Hypothalamus (tissue), 51 donors: ENCODE measurements at regions not wholly inside any gene's neighbourhood (a gene's known extent, or its start where the extent isn't known, plus 50 kb on each side); places are given as distances from the start of the nearest gene placed in this dataset.

Experiments
- DNase-seq, 51 donors: peaks; one replicate each; lab custom pipeline; 2025; lab: John Stamatoyannopoulos, UW

DNA sequence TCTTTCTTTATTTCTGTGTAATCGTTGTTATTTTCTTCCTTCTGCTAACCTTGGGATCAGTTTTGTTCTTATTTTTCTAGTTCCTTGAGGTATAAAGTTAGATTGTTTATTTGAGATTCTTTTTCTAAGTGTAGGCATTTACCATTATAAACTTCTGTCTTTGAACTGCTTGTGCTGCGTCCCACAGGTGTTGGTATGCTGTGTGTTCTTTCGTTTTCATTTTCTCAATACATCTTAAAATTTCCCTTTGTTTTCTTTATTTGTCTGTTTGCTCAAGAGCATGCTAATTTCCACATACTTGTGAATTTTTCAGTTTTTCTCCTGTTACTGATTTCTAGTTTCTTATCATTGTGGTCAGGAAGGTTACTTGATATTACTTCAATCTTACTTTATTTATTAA, 873.8 kb upstream of the GCFC2 start:
- DNase-seq, result no peak

DNA sequence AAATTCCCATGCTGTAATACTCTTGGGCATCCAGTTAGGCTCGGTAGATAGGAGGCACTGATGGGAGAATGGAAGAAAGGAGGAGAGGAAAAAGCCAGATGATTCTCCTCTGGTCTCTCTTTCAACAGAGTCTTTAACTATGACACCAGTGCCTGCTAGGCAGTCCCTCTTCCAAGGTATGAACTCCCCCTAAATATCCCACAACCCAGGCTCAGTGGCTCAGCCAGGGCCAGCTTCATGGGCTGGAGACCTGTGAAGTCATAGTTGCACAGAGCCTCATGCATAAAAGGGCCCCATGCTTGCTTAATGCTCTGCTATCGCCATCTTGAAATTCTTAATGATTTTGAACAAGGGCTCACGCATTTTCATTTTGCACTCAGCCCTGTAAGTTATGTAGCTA, 869.2 kb upstream of the GCFC2 start:
- no peak for DNase-seq

DNA sequence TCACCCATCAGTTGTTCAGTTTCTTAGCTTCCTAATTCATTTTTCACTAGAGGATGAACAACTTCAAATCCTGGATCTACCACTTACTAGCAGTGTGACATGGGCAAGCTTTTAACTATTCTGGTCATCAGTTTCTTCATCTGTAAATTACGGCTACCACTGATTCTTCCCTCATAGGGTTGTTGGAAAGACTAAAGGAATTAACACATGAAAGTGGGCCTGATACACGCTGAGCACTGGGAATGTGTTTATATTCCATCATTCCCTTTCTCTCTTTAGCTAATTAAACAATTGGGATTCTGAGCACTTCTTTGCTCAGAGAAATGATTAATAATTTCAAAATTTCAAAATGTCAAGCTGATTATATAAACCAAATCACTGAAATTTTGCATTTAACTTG, 862.3 kb upstream of the GCFC2 start:
- DNase-seq, result no peak

DNA sequence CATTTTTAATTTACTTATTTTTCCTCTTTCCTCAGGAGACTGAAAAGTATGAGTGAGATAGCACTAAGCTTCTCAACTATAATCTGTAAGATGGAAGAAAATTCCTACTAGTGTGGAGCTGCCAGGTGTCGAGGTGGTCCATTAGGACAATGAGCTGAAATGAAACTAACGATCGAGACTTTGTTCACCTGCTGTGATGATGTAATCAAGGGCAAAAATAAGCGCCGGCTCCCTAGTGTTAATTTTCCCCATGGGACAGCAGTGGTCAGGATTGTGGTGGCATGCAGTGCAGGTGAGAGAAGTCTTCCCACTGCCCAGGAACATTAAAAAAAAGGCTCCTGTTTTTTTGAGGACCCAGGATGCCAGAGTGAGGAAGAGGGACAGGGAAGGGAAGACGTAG, 859.1 kb upstream of the GCFC2 start:
- no peak for DNase-seq

DNA sequence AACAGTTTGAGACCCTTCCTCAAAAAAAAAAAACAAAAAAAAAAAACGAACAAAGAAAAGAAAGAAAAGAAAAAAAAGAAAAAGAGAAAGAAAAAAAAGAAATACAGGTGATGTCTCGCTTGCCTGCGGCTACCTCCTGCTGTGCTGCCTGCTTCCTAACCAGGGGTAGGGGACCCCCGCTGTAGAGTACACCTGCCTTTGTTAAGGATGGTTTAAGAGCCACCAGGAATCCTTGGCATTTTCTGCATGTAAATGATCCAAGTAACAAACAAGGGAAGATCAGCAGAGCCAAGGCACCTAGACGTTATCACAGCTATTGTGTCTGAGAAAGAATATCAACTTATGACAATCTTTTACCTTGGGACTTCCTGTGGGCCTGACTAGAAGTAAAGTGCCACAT, 856.8 kb upstream of the GCFC2 start:
- no peak for DNase-seq

DNA sequence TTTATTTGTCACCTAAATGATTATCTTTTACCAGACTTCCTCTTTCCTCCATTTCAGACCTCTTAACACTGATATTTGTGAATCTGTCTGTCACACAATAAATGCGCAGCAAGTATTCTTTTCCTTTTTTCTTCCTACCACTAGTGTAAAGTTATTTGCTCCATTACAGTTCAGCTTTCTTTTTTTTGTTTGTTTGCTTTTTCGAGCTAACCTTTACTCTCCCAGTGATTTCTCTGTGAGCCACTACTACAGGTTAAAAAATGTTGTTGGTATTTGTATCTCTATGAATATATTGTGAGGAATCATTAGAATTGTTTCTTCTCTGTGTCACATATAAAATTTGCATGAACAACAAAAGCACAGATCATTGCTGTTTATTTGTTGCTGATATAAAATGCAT, 854.0 kb upstream of the GCFC2 start:
- no peak for DNase-seq

DNA sequence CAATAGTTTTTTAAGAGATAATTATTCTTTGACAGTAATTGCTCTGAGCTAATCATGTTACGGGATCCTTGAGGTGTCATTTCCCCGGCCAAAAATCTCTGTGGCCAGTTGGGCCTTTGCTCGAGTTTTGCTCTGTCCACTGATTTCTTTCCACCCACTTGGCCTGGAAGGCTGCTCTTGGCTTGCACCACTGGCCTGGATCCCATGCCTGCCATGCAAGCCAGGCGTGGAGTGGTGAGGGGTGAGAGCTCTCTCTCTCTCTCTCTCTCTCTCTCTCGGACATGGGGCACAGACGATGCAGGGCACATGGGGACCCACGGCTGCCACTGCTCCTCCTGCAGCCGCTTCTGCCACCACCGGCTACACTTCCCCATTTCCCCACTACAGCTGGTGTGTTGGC, 853.0 kb upstream of the GCFC2 start:
- DNase-seq, result peak in 14 of 51 donors; percentile 1 to 28 (median 6)

DNA sequence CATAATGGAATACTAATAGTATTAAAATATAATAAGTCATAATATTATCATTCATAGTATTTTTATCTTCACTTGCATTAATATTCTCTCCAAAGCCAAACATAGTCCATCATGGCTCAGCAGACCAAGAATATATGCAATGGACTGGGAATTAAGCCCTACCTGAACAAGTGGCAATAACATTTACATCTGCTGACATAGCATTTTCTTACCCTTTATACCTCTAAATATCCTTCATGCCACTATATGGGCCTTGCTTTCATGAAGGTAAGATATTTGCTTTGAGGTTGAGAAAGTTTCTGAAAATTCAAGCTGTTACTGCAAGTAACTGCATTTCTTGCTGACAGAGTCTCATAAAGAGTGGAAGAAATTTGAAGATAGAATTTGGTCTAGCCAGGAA, 847.4 kb upstream of the GCFC2 start:
- DNase-seq, result no peak

DNA sequence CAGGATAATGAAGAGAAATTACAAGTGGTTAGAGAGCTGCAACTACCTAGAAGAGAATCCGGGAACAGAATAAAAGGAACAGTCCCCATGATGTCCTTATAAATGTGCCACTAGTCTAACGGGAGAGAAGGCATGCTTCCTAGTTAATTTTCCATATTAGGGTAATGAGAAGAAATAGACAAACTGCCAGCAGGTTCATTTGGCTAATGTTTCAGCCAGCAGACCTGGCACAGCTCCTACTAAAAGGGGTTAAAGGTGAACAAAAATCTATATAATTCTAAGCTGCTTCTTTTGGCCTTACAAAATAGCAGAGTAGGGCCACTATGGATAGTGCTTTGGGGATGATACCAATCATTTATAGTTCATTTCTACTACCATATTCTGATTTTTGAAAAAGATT, 845.3 kb upstream of the GCFC2 start:
- no peak for DNase-seq

DNA sequence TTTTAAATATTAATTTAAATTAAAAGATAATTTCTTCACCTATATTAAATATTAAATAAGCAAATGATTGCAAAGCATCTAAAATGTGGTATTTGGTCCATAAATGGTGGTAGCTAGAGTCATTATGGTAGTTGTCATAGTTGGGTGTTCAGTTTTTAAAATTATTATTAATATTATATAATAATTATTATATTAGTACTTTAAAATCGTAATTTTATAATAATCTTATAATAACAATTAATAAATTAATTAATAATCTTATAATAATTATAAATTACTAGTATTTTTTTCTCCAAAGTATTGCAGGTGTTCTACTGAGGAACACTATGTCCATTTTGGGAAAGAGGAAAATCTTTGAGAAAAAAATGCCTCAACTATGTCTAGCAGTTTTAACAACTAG, 835.5 kb upstream of the GCFC2 start:
- DNase-seq, result no peak

DNA sequence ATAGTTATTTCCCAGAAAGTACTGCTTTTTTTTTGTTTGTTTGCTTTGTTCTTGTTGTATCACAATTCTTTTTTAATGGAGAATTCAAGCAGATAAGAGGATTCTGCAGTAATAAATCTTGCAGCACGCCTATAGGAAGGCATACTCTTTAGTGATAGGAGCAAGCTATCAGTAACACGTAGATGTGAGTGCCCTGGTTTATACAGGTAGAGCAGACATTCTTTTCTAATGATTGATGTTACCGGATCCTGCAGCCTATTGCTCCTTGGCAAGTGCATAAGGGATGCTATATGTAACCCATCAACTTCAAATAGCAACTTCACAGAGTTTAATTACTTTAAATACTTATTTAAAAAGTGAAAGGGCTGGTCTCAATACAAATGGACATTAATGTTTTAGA, 834.2 kb upstream of the GCFC2 start:
- no peak for DNase-seq

DNA sequence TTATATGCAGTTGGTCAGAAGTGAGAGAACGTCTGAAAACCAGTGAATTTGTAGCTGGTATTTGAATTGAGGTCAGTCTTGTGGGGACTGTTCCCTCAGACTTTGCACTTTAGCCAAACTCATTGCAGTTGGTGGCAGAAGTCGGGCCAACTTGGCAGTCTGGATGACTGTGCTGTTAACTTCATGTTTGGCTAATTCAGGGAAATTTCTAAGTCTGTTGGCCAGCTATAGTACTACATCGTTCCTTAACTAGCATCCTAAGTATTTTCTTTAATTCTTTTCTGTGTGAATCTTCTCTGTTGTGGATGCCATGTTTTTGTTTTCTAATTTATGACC, 806.8 kb upstream of the GCFC2 start:
- DNase-seq, result no peak

DNA sequence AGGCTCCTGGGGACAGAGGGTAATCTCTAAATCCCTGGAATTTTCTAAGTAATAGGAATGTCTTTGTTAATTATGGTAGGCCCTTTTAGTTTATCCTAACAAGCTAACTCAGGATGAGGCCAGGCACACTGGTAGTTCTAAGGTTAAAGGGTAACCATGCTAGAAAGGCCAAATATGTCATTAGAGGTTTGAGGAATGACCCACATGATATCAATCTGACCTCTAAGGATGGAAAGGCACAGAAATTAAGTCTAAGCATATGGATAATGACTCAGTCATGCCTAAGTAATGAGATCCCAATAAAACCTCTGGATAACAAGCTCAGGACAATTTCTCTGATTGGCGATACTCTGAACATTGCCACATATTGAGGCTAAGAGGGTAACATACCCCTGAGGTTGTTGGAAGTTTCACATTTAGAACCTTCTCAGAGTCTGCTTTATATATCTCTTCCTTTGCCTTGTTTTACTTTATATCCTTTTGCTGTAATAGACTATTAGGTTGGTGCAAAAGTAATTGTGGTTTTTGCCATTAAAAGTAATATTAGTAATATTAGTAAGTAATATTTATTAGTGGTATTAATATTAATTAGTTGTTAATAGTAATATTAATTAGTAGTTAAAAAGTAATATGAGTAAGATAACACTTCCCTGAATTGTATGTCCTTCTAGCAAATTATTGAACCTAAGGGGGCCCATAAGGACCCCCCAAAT, 806.3 kb upstream of the GCFC2 start:
- DNase-seq, result no peak

DNA sequence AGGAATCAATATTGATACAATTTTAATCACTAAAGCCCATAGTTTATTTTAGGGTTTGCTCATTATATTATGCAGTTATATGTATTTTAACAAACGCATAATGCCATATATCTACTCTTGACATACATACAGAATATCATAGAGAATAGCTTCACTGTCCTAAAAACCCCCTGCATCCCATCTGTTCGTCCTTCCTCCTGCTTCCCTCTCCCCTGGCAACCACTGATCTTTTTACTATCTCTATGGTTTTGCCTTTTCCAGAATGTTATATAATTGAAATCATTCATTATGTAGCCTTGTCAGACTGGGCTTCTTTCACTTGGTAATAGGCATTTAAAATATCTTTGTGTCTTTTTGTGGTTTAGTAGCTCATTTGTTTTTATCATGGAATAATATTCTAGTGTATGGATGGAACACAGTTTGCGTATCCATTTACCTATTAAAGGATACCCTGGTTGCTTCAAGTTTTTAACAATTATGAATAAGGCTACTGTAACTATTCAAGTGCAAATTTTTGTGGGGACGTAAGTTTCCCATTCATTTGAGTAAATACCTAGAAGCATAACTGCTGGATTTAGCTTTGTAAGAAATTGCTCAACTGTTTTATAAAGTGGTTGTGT, 801.6 kb upstream of the GCFC2 start:
- DNase-seq, result no peak

DNA sequence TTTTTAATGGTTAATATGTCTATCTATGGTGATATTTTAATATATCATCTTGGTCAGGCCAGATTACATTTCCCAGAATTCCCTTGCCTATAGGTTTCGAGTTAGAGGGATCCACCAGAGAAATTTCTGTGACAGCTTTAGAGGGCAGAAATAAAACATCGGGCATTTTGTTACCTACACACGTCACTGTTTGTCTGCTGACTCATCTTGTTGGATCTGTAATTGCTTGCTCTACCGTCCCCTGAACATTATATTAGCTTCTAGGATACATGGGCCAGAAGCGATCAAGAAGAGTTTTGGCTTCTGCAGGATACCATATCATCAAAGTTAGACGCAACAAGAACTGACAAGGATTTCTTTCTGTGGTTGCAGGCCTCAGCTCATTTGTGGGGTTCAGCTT, 795.8 kb upstream of the GCFC2 start:
- DNase-seq, result no peak

DNA sequence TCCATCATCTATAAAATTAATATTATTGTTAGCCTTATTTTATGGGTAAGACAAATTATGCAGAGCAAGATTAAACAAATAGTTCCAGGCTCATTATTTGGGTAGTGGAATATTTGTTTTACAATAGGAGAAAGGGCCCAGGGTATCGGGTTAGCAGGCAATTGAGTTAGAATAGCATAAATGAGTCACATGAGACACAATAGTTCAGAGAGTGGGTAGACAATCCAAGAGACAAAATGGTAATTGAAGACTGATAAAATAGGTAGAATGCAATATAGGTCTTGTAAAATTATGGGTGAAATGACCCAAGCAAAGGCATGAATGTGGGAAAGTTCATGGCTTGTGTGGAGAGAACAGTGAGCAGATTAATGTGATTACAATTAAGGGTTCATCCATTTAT, 790.9 kb upstream of the GCFC2 start:
- DNase-seq, result no peak

DNA sequence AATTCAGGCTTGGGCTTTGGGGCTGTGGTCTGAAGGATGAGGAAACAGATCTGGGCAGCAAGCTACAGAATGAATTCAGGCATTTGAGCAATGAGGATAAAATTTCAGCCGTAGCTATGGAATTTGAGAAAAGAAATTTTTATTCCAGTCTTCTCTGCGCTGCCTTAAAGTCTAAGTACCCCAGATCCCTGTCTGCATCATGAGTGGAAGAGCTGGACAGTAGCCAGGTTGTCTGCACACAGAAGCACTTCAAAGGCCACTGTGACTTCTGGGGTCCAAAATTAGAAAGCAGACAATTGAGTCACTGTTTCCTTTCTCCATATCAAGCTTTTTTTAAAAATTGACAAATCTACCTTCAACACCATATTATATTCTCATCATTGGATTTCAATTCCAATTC, 787.6 kb upstream of the GCFC2 start:
- no peak for DNase-seq

DNA sequence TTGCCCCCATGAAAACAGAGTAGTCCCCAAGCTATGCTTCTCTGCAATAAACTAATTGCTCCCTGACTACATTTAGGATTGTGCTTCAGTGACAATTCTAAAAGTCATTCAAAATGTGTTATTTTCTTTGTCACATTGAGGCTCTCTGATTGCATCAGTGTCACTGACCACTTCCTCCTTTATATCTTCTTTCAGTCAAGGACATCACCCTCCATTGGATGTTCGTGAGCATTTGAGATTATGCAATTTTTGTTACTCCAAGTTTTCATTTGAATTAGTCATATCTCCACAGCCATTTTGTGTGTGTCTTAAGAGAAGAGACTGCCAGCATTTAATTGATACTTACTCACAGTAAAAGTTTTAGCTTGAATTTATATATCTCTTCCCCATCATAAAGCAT, 780.8 kb upstream of the GCFC2 start:
- DNase-seq, result no peak

DNA sequence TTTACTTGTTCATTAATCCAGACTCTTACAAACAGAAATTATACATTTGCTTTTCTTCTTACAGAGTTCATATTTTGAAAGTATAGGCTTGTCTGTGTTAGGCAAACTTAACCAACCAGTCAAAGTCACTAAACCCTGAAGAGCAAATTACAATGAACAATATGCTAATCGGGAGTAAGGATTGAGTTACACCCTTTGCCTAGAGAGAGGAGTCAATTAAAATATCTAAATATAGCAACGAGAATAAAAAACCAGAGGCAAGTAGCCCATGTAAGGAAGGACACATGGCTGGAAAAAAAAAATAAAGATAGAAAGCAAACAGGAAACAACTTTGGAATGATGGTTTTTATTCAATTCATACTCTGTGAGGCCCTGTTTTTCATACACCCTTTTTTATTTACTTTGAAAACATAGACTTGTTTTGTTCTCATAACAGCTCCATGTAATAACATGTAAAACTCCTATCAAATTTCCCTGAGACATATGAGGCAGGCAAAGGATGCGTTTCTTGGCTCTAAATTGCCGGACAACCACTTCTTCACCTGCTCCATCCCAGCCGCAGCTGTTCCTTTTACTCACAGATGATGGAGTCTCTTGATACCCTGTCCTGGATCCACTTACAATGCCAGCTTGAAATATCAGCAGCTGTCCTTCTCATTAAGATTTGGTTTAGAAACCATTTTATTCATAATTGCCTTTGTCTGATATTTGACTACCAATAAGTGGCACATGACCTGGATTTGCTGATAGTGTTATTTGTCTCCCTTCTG, 767.7 kb upstream of the GCFC2 start:
- no peak for DNase-seq

DNA sequence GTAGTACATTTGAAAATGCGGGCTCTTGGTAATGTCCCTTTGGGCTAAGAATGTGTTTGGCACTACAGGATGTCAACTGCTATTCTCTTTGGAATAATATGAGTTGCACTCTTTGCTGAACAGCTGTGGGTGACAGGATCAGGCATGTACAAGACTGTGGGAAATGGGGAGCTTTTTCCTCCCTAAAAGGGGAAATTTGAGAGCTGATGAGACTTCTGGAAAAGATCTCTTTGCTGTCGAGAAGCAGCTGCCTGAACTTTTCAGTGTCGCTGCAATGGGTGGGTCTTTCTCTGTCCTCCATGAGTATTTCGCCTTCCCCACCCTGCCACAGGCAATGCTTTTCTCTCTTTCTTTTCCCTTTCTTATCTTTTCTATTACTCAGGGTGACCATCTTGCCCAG, 762.2 kb upstream of the GCFC2 start:
- DNase-seq, result no peak

DNA sequence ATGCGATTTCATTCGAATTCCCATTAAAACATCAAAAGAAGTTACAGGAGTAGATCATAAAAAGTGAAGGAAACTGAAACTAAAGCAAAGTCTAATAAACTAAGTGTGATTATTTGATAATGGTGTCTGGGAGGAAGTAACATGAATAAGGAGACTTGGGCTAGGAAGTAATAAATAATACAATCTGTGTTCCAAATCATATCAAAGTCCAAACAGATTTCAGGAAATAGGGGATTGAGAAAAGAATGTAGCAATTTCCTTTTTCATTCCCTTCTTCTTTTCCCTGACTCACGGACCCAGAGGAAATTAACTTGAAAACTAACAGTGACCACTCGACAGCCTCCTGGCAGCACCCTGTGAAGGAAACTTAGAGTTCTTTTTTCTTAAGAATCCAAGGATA, 758.4 kb upstream of the GCFC2 start:
- DNase-seq, result no peak

DNA sequence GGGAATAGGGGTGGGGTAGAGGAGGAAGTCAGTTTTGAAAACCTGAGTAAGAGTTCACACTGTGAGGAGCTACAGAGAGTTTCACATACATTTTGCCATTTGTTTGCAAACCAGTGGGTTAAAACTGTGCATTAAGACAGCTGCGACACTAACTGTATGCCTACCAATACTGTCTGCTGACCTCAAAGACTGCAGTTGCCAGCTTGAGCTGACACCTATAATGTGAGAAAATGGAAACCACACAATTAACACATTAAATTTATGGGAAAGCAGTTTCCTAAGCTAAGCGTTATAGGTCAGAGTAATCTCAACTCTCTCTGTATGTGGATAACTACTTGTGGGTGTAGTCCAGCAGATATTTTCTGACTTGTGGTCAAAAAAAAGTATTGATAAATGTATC, 756.6 kb upstream of the GCFC2 start:
- DNase-seq, result no peak
